Skin epidermis (tissue), 12 donors: ENCODE measurements at regions not wholly inside any gene's neighbourhood (a gene's known extent, or its start where the extent isn't known, plus 50 kb on each side); places are given as distances from the start of the nearest gene placed in this dataset.

ENCODE experiments used
- H3K27ac ChIP-seq, 21 experiments: fragments of 200-600 bp; sonication (generic) in 11 of 21; one replicate each; pipeline ENCODE4 v1.5.0; 2020; ENCODE audit warnings: mild to moderate bottlenecking in 3 of 21, inconsistent platforms in 2 of 21, moderate library complexity in 2 of 21
- H3K4me3 ChIP-seq, 7 experiments: fragments of 200-600 bp; sonication (generic) in 2 of 7; one replicate each; pipeline ENCODE4 v1.5.0; 2020; ENCODE audit warnings: inconsistent platforms in 2 of 7, mild to moderate bottlenecking in 2 of 7, moderate library complexity in 1 of 7

DNA sequence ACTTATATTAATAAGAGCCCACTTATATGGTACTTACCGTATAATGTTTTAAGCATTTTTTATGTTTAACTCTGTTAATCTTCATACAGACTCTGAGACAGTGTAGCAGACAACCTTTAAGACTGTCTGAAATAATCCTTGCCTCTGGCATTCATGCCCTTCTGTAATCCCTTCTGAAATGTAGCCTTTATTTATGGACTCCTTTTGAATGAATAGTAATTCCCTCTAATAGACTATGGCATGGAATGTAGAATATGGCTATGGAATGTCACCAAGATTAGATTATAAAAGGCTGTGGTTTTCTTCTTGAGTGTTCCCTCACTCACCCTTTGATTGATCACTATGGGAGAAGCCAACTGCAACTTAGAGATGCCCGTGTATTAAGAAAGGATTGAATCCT lies 439.4 kb downstream of the SH3GL2 start:
- no peak overlapping the region for H3K4me3 ChIP-seq

DNA sequence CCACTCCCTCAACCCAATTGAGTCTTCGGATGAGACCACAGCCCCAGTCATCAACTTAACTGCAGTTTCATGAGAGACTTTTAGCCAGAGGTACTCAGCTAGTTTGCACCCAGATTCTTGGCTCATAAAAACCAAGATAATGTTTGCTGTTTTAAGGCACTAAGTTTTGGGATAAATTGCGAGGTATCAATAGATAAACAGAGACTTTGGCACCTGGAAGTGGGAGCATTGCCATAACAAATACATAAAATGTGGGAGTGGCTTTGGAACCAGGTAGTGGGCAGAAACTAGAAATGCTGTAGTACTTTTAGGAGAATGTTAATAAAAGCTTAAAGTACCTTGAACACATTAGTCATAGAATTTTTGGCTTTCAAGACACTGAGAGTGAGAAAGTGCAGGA lies 439.8 kb downstream of the SH3GL2 start:
- Histone ChIP-seq H3K27ac (no peak overlapping the region), H3K4me3 (no peak overlapping the region)

More for the DNA sequence above, 439.4 kb downstream of the SH3GL2 start:
- H3K27ac ChIP-seq: no peak overlapping the region

GRCh38 chr9:18020121-18020745 lies 441.4 kb downstream of the SH3GL2 start:
- Histone ChIP-seq H3K27ac (no peak overlapping the region), H3K4me3 (no peak overlapping the region)

DNA sequence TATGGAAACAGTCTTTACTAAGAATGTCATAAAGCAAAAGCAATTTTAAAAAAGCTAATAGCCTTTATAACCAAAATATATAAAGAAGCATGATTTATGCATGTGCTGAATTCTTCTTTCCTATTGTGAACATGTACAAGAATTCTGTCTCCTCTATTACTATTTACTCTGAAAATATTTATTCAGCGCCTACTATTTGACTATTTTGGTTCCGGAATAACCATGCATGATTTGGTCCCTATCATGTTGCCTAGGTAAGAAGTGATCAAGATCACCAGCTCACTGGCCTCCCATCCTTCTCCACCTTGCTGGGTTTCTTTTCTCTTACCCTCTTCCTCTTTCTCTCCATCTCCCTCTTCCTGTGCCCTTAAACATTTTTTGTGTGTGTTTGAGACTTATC lies 443.8 kb downstream of the SH3GL2 start:
- H3K27ac ChIP-seq: no peak overlapping the region
- H3K4me3 ChIP-seq: no peak overlapping the region

- Histone ChIP-seq H3K27ac (no peak overlapping the region), H3K4me3 (no peak overlapping the region)
These were observed 444.5 kb downstream of the SH3GL2 start for GRCh38 chr9:18023332-18023731.

DNA sequence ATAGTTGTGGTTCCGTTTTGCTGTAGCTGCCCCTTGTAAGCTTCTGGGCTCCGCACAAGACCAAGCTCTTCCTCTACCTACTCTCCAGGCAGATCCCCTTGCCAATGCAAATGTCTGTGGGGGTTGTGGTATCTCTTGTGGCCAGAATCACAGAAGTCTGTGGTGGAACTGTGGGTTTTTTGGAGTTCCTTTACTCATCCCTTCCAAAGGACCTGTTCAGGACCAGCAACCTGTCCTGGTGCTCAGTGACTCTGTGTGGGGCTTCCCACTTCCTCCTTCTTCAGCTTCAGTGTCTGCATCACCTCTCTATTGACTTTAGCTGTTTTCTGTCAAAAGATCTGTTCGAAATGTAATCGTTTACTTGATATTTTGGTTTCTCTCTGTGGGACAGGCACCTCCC lies 441.3 kb upstream of the ADAMTSL1 start:
- no peak overlapping the region for H3K27ac ChIP-seq

GRCh38 chr9:18036422-18037187 lies 437.3 kb upstream of the ADAMTSL1 start:
- Histone ChIP-seq H3K27ac (no peak overlapping the region), H3K4me3 (no peak overlapping the region)

More for the DNA sequence above, 441.3 kb upstream of the ADAMTSL1 start:
- no peak overlapping the region for H3K4me3 ChIP-seq

DNA sequence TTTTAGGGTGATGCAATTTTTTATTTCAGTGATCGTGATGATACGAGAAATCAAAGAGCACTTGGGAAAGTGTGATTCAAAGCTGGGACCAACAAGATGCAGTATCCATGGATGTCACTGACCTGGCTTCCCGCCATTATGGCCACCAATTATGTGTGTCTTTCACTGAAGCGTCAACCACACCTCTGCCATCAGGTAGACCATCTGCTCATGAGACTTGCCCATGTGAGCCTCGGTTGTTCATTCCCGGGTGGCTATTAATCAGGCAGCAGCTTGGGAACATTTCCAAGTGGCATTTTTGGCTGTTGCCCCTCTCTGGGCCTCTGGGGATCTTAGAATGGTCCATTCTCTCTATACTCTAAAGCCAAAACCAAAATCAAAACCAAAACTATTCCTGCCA lies 436.0 kb upstream of the ADAMTSL1 start:
- no peak overlapping the region for H3K4me3 ChIP-seq
- H3K27ac ChIP-seq: no peak overlapping the region

GRCh38 chr9:18040327-18040726 lies 433.6 kb upstream of the ADAMTSL1 start:
- Histone ChIP-seq H3K4me3 (no peak overlapping the region), H3K27ac (no peak overlapping the region)

- no peak overlapping the region for H3K4me3 ChIP-seq
These were observed 430.0 kb upstream of the ADAMTSL1 start for GRCh38 chr9:18043978-18044377.

GRCh38 chr9:18045326-18045725 lies 428.6 kb upstream of the ADAMTSL1 start:
- Histone ChIP-seq H3K4me3 (no peak overlapping the region), H3K27ac (no peak overlapping the region)

More at GRCh38 chr9:18043978-18044377, 430.0 kb upstream of the ADAMTSL1 start:
- no peak overlapping the region for H3K27ac ChIP-seq

DNA sequence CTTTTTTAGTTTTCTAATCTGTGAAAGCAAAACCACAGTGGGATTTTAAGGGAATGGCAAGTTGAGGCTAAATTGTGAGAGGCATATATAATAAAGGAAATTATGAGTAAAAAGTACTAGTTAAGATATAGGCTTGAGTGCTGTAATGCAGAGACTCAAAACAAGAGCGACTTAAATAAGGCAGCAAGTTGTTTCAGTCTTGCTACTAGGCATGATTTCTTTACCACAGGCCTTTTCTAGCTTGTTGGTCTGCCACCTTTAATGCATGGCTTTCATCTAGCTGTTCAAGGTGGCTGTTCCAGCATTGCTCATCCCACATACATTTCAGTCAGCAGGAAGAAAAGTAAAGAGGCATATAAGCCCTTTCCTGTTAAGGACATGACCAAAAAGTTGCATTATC lies 427.9 kb upstream of the ADAMTSL1 start:
- Histone ChIP-seq H3K27ac (no peak overlapping the region), H3K4me3 (no peak overlapping the region)

DNA sequence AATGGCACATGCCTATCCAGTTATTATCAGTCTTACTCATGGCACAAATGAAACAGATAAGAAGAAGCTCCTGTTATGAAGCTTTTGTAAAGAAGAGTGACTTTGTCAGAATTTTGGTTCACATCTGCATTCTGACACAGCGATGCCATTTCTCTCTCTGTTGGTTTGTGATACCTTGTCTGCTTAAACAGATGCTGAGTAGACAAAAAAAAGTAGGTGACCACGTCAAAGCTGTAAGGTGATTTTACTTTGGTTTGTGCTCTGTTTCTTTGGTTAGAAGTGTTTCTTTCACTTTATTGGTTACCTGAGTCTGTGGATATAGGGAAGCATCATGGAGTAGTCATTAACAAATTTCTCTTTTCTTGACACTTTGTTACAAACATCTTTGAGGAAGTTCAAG lies 422.3 kb upstream of the ADAMTSL1 start:
- Histone ChIP-seq H3K4me3 (no peak overlapping the region), H3K27ac (no peak overlapping the region)

GRCh38 chr9:18052060-18052459 lies 421.9 kb upstream of the ADAMTSL1 start:
- no peak overlapping the region for H3K4me3 ChIP-seq
- H3K27ac ChIP-seq: no peak overlapping the region

DNA sequence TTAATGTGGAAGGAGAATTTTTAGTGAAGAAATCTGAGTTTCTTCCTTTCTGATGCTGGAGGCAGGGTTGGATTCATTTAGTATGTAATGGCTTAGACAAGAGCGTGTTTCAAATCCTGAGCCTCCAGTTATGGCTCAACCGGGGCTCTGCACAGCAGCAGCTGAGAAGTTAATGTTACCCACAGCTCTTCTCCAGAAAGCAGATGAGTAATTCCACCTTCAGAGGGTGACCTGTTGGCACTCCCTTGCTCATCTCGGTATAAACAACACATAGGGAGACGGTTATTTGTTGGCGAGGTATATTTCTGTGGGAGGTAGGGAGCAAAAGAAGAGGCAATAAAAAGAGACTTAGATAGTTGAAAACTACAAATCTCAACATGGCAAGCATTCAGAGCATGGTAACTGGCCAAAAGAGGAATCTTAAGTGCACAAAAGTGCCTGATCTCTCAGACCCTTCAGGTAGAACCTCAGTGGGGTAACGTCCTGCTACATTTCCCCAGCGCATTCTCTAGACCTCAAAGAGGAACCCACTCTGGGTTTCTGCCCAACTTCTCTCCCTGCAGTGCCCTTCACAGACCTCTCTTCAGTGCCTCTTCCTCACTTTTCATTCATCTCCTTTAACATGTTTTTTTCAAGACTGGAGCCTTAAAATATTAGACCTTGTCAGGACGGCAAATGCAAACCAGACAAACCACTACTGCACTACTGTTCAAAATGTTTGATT lies 417.5 kb upstream of the ADAMTSL1 start:
- Histone ChIP-seq H3K27ac (no peak overlapping the region), H3K4me3 (no peak overlapping the region)

DNA sequence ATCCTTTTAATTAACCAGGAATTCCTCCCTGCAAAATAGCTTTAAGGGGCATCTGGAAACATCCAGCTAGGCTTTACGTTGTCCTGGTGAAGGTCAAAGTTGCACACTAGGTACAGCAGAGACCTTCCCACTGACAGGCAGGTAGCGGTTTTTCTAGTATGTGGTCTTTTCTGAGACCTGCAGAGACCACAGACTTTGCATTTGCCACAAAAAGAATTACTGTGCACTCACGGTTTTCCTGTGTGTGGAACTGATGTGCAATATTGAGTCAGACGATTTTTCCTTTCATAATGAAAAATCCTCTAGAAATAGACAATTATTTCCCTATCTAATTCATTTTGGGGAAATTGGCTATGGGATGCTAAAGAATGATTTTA lies 417.0 kb upstream of the ADAMTSL1 start:
- Histone ChIP-seq H3K4me3 (no peak overlapping the region), H3K27ac (no peak overlapping the region)

GRCh38 chr9:18058564-18059442 lies 415.1 kb upstream of the ADAMTSL1 start:
- H3K27ac ChIP-seq: no peak overlapping the region
- no peak overlapping the region for H3K4me3 ChIP-seq

DNA sequence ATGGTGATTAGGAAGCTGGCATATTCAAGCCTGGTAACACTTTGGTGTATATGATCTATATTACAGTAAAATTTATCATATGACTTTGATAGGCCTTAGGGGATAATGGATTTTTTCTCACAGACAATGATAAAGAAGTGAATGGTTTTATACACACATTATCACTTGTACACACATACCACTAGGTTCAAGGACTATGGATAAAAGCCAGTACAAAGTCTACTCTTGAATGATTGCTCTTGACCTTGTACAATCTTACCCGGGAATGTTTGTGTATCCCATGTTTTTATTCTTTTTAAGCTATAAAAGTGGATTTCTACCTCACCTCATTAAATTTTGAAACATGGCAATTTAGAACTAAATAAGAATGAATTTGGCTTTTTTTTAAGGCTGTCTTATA lies 414.5 kb upstream of the ADAMTSL1 start:
- Histone ChIP-seq H3K27ac (no peak overlapping the region), H3K4me3 (no peak overlapping the region)

- Histone ChIP-seq H3K27ac (no peak overlapping the region), H3K4me3 (no peak overlapping the region)
These were observed 413.6 kb upstream of the ADAMTSL1 start for GRCh38 chr9:18060269-18060934.
